ENCODE measurements at regions not wholly inside any gene's neighbourhood (a gene's known extent, or its start where the extent isn't known, plus 50 kb on each side); places are given as distances from the start of the nearest gene placed in this dataset.
"Not testable (repeated sequence)": the region's sequence is repeated elsewhere in the genome, so short reads cannot be mapped to it uniquely, and the experiment has no call there.

- no peak for DNase-seq
Observed at GRCh38 chr2:2502201-2502549, 171.1 kb upstream of the MYT1L start.

DNA sequence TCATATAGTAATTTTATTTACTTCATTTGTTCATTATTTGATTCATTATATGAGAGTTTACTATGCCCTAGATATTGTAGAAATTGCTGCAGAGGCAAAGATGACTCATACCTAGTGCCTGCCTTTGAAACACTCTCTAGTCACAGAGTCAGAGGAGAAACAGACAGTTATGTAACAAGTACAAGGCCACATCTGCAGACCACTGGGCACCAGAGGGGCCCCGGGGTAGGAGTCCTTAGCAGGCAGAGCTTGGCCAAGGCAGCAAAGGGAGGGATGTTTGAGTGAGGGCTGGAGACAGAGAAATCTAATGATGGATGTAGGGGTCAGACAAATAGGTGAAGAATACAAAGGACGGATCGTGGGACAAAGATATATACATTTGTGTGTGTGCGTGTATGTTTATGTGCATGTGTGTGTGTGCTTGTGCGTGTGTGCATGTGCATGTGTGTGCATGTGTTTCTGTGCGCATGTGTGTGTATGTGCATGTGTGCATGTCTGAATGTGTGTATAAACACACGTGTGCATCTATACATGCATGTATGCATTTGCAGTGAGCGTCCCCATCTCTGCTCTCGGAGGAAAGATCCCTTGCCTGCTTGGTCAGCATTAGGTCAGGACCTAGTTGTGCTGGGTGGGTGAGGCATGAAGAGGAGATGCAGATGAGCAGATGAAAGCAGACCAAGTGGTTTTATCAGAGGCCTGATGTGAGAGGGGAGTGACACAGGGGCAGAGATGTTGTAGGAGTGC lies 170.6 kb upstream of the MYT1L start:
- no peak for DNase-seq

GRCh38 chr2:2495606-2496005 lies 164.5 kb upstream of the MYT1L start:
- DNase-seq = no peak

- no peak for DNase-seq
Observed at GRCh38 chr2:2493496-2493895, 162.4 kb upstream of the MYT1L start.

- DNase-seq = no peak
Observed at GRCh38 chr2:2492800-2493199, 161.7 kb upstream of the MYT1L start.

GRCh38 chr2:2491964-2492363 lies 160.9 kb upstream of the MYT1L start:
- no peak for DNase-seq

GRCh38 chr2:2484301-2484700 lies 153.2 kb upstream of the MYT1L start:
- no peak for DNase-seq

DNA sequence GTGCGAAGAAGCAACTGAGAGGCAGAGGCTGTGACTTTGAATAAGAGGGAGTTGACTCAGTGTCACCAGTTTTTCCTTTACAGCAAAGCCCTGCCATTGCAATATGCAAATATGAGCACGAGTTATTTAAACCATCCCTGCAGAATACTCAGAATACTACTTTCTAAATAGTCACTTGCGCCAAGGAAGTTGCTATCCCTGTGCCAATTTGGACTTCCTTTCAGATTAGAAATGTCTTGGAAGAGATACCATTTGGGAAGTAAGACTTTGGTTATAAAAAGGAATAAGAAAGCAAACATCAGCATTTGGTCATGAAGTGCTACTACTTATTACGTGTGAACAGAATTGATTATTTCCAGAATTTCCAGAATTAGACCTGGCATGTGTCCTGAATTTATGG lies 151.8 kb upstream of the MYT1L start:
- no peak for DNase-seq

DNA sequence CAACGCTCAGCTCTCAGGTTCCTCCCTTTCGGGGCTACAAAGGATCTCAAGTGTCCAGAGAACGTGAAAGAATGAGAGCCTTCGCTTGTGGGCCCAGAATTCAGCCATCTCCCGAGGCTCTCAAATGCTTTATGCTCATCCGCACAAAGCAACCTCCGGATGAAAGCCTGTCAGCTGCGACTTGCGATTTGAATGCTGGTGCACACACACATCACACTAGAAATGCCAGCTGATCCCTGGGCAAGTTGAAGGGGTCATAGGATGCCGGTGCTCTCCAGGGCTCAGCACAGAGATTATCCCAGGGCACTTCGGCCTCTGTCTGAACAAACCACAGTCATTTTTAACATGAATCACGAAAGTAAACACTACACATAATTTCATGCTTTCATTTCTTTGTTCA lies 141.8 kb upstream of the MYT1L start:
- DNase-seq = no peak

GRCh38 chr2:2472044-2472443 lies 141.0 kb upstream of the MYT1L start:
- no peak for DNase-seq

- DNase-seq = no peak
Observed at GRCh38 chr2:2466534-2466933, 135.5 kb upstream of the MYT1L start.

DNA sequence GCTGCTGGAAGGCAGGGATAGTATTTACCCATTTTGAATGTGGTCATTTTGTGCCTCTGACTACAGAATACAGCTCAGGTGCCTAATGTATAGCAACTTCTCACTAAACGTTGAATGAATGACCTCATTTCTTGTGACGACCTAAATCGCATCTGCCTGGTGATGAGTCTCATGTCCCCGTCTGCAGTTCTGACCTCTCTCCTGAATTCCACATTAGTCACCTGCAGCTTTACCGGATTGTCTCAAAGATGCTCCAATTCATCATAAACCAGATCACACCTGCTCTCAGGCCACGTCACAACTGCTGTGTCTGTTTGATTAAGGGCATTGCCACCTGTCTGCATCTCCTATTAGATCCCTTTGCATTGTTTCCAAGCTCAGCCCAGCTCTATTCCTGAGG lies 133.6 kb upstream of the MYT1L start:
- DNase-seq = no peak

- DNase-seq = no peak
Observed at GRCh38 chr2:2464094-2464493, 133.0 kb upstream of the MYT1L start.

GRCh38 chr2:2456721-2457120 lies 125.6 kb upstream of the MYT1L start:
- DNase-seq = no peak

DNA sequence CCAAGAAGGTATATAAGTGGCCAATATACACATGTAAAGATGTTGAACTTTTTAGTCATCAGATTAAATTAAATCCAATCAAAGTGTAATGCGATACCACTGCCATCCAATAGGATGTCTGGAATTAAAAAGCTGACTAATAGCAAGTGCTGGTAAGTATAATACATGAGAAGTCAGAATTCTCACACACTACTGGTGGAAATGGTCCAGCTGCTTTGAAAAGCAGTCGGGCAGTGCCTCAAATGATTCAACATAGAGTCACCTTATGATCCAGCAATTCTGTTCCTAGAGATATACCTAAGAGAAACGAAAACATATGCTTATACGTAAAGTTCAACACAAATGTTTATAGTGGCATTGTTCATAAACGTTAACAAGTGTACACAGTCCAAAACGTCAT lies 124.1 kb upstream of the MYT1L start:
- no peak for DNase-seq

DNA sequence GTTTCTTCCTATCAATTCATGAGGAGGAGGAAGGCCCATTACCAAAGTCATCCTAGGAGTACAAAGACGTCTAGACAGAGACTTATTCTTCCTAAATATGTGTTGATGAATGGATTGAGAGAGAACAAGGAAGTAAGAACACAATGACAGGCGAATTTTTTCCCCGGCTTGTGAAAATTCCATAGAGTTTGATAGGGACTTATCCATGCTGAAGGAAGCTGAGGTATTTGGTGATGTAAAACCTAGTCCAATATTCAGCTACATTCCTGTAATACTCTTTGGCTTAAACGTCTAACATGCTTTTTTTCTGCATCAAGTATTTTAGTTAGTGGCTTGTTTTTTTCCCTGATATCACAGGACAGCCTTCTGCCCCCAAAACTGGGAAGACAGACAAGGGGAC lies 121.9 kb upstream of the MYT1L start:
- DNase-seq = no peak

- DNase-seq = not testable (repeated sequence)
Observed at GRCh38 chr2:2451275-2451674, 120.2 kb upstream of the MYT1L start.

- DNase-seq = no peak
Observed at GRCh38 chr2:2448178-2448577, 117.1 kb upstream of the MYT1L start.

- DNase-seq = no peak
Observed at GRCh38 chr2:2422621-2423020, 91.5 kb upstream of the MYT1L start.

DNA sequence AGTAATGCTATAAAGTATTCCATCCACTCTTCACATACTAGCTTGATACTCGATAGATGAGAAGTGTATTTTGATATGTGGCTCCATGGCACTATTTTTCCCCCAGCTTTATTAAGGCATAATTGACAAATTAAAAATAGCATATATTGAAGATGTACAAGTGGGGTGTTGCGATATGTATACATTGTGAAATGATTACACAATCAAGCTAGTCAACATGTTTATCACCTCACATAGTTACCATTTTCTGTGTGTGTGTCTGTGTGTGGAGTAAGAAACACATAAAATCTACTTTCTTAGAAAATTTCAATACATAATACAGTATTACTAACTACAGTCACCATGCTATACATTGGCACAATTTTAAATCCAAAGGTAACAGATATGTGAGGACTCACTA lies 82.5 kb upstream of the MYT1L start:
- no peak for DNase-seq

DNA sequence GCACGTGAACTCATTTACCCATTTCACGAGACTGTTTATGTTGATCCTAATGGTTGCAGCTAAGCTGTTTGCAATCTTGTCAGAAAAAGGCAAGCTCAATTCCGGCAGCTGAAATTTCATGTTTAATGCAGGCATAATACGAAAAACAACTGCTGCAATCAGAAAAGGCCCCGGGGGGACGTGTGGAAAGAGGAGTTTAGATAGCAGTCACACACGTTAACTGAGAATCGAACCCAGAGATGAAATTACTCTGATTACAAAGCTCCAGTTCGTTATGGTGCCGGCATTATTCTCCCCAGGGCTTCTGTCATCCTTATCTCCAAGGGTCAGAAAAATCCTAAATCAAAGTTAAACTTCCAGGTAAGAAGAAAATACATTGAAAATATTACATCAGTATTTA lies 79.9 kb upstream of the MYT1L start:
- DNase-seq = no peak

GRCh38 chr2:2409481-2409880 lies 78.4 kb upstream of the MYT1L start:
- DNase-seq = no peak

- no peak for DNase-seq
Observed at GRCh38 chr2:2405780-2406179, 74.7 kb upstream of the MYT1L start.

DNA sequence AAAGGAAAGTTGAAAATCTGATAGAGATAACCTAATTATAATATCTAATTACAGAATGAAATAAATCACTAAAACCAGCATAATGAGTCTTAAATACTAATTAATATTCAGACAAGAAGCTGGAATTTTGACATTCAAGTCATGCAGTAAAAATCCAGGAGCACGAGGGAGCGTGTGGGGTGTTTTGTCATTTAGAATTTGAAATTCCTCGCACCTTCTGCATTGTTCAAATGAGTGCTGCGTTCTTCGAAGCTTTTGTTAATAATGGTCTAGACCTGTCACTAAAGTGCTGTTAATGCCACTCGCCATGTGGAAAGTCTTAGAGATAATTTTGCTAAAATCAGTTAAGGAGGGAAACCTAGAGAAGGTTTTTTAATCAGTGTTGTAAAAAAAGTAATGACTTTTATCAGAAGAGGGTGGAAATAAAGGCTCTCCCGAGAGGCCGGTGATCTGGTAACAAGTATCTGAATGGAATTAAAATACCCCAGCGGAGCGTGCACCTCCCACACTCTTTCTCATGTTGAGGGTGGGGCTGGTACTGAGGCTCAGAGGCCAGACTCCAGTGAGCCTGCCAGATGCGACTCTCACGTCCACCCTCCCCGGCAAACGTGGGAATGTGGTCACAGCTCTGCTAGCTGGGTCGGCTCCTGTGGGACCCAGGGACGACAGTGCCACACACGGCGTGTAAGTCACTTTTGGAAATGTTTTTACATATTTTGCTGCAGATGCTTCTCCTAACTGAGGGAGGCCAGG lies 69.4 kb upstream of the MYT1L start:
- no peak for DNase-seq

GRCh38 chr2:2399396-2399795 lies 68.3 kb upstream of the MYT1L start:
- DNase-seq = no peak
